Fibroblast of lung (primary cell): ENCODE measurements at regions not wholly inside any gene's neighbourhood (a gene's known extent, or its start where the extent isn't known, plus 50 kb on each side); places are given as distances from the start of the nearest gene placed in this dataset.

Source experiments
- EZH2 ChIP-seq: IDR thresholded peaks from 2 replicates; pipeline ENCODE4 v1.5.1; 2012; ENCODE audit warnings: low read length, control low read depth, mild to moderate bottlenecking; ENCODE audit errors: missing control alignments
- TF ChIP-seq, protein P1 (sequence below), 2 donors: IDR thresholded peaks in 1 of 2; conservative IDR thresholded peaks in 1 of 2; 1 replicate in 1 of 2; 2 replicates in 1 of 2; pipeline ENCODE4 v1.5.1; 2011 to 2012; ENCODE audit warnings: low read length in 2 of 2, control low read depth in 1 of 2, inconsistent platforms in 1 of 2, low read depth in 1 of 2, mild to moderate bottlenecking in 1 of 2

DNA sequence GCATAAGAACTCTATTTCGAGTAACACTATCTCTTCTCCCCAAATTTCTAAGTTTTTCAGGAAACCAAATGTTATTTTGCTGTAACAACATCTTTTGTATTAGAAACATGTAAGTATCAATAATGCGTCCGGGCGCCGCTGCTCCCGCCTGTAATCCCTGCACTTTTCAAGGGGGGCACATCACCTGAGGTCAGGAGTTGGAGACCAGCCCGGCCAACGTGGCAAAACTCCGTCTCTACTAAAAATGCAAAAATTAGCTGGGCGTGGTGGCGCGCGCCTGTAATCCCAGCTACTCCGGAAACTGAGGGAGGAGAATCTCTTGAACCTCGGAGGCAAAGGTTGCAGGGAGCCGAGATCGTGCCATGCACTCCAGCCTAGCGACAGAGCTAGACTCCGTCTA lies 881.1 kb upstream of the NUDT12 start:
- TF ChIP-seq, protein P1, sequence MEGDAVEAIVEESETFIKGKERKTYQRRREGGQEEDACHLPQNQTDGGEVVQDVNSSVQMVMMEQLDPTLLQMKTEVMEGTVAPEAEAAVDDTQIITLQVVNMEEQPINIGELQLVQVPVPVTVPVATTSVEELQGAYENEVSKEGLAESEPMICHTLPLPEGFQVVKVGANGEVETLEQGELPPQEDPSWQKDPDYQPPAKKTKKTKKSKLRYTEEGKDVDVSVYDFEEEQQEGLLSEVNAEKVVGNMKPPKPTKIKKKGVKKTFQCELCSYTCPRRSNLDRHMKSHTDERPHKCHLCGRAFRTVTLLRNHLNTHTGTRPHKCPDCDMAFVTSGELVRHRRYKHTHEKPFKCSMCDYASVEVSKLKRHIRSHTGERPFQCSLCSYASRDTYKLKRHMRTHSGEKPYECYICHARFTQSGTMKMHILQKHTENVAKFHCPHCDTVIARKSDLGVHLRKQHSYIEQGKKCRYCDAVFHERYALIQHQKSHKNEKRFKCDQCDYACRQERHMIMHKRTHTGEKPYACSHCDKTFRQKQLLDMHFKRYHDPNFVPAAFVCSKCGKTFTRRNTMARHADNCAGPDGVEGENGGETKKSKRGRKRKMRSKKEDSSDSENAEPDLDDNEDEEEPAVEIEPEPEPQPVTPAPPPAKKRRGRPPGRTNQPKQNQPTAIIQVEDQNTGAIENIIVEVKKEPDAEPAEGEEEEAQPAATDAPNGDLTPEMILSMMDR (conservative IDR thresholded peaks at IDR 0.05 in 1 of 2, IDR thresholded peaks at IDR 0.05 in 1 of 2; ENCODE audit: low read depth in 1 of 2, low read length in 2 of 2), result no peak
- TF ChIP-seq EZH2, result no peak
